SK-N-SH treated with all-trans-retinoic acid at 6 μM for 48 hours (cell line): ENCODE measurements at regions not wholly inside any gene's neighbourhood (a gene's known extent, or its start where the extent isn't known, plus 50 kb on each side); places are given as distances from the start of the nearest gene placed in this dataset.

Source experiments
- ISL1 ChIP-seq: fragments of 250-450 bp; sonication (Bioruptor Pico); IDR thresholded peaks from 2 replicates; pipeline ENCODE4 v2.1.2; 2022; ENCODE audit warnings: mild to moderate bottlenecking, moderate library complexity
- ZFP3 ChIP-seq: fragments of 250-450 bp; sonication (Bioruptor Pico); IDR thresholded peaks from 2 replicates; pipeline ENCODE4 v1.5.0; 2020; ENCODE audit warnings: mild to moderate bottlenecking, moderate library complexity
- ZFP30 ChIP-seq: fragments of 450-650 bp; formaldehyde crosslinking; IDR thresholded peaks from 2 replicates; pipeline ENCODE4 v1.5.0; 2022; ENCODE audit warnings: mild to moderate bottlenecking, moderate library complexity
- ZNF8 ChIP-seq: fragments of 450-650 bp; formaldehyde crosslinking; IDR thresholded peaks from 2 replicates; pipeline ENCODE4 v1.5.0; 2020; ENCODE audit warnings: mild to moderate bottlenecking, moderate library complexity

GRCh38 chr18:67183398-67183797 lies 333.1 kb downstream of the DSEL start:
- TF ChIP-seq ZFP3 (CRISPR knock-in tag) (no peak), ISL1 (CRISPR knock-in tag) (no peak), ZNF8 (no peak), ZFP30 (CRISPR knock-in tag) (no peak)
